ENCODE measurements at regions not wholly inside any gene's neighbourhood (a gene's known extent, or its start where the extent isn't known, plus 50 kb on each side); places are given as distances from the start of the nearest gene placed in this dataset.
"Not testable (repeated sequence)": the region's sequence is repeated elsewhere in the genome, so short reads cannot be mapped to it uniquely, and the experiment has no call there.

GRCh38 chr12:30357766-30358490, 337.7 kb downstream of the IPO8 start:
- no peak for DNase-seq (ENCODE audit: low read depth in 2 of 2)

- DNase-seq (ENCODE audit: low read depth in 2 of 2) = no peak
Observed at GRCh38 chr12:30345744-30346471, 349.8 kb downstream of the IPO8 start.

GRCh38 chr12:30330565-30330964, 365.1 kb downstream of the IPO8 start:
- no peak for DNase-seq (ENCODE audit: low read depth in 2 of 2)

- DNase-seq (ENCODE audit: low read depth in 2 of 2) = no peak
Observed at GRCh38 chr12:30329281-30329680, 366.4 kb downstream of the IPO8 start.

GRCh38 chr12:30323008-30323407, 372.7 kb downstream of the IPO8 start:
- peak in 1 of 2 donors; percentile 2 for DNase-seq (ENCODE audit: low read depth in 2 of 2)

GRCh38 chr12:30320561-30320960, 375.1 kb downstream of the IPO8 start:
- DNase-seq (ENCODE audit: low read depth in 2 of 2) = no peak

- no peak for DNase-seq (ENCODE audit: low read depth in 2 of 2)
Observed at GRCh38 chr12:30314506-30315100, 381.1 kb downstream of the IPO8 start.

GRCh38 chr12:30308010-30308717, 387.5 kb downstream of the IPO8 start:
- DNase-seq (ENCODE audit: low read depth in 2 of 2) = no peak

- DNase-seq (ENCODE audit: low read depth in 2 of 2) = no peak
Observed at GRCh38 chr12:30304528-30304927, 391.1 kb downstream of the IPO8 start.

GRCh38 chr12:30301291-30301690, 394.4 kb downstream of the IPO8 start:
- no peak for DNase-seq (ENCODE audit: low read depth in 2 of 2)

- DNase-seq (ENCODE audit: low read depth in 2 of 2) = no peak
Observed at GRCh38 chr12:30296486-30296885, 399.2 kb downstream of the IPO8 start.

GRCh38 chr12:30286345-30286926, 409.2 kb downstream of the IPO8 start:
- peak; percentile 35 to 56 for DNase-seq (ENCODE audit: low read depth in 2 of 2)

GRCh38 chr12:30278401-30278800, 417.3 kb downstream of the IPO8 start:
- DNase-seq (ENCODE audit: low read depth in 2 of 2) = no peak

GRCh38 chr12:30272515-30272914, 423.2 kb downstream of the IPO8 start:
- DNase-seq (ENCODE audit: low read depth in 2 of 2) = not testable (repeated sequence)

GRCh38 chr12:30269496-30269895, 426.2 kb downstream of the IPO8 start:
- DNase-seq (ENCODE audit: low read depth in 2 of 2) = no peak

GRCh38 chr12:30268041-30268440, 427.6 kb downstream of the IPO8 start:
- DNase-seq (ENCODE audit: low read depth in 2 of 2) = no peak

GRCh38 chr12:30263434-30263833, 432.2 kb downstream of the IPO8 start:
- no peak for DNase-seq (ENCODE audit: low read depth in 2 of 2)

- DNase-seq (ENCODE audit: low read depth in 2 of 2) = no peak
Observed at GRCh38 chr12:30257618-30258017, 438.1 kb downstream of the IPO8 start.

- no peak for DNase-seq (ENCODE audit: low read depth in 2 of 2)
Observed at GRCh38 chr12:30251546-30251945, 444.1 kb downstream of the IPO8 start.

GRCh38 chr12:30243426-30243825, 452.2 kb downstream of the IPO8 start:
- DNase-seq (ENCODE audit: low read depth in 2 of 2) = no peak

- DNase-seq (ENCODE audit: low read depth in 2 of 2) = no peak
Observed at GRCh38 chr12:30219047-30219446, 435.3 kb upstream of the TMTC1 start.

- no peak for DNase-seq (ENCODE audit: low read depth in 2 of 2)
Observed at GRCh38 chr12:30218073-30218472, 434.3 kb upstream of the TMTC1 start.

Data from dermis microvascular lymphatic vessel endothelial cell (primary cell).